HepG2 (cell line): ENCODE measurements at regions not wholly inside any gene's neighbourhood (a gene's known extent, or its start where the extent isn't known, plus 50 kb on each side); places are given as distances from the start of the nearest gene placed in this dataset.

Source experiments
- ATAC-seq: fragments of 200-7000 bp; cut with Tn5 transposase; 3 replicates; pipeline ENCODE4 v1.9.1; 2020; ENCODE audit warnings: mild to moderate bottlenecking, moderate library complexity
- BruUV-seq: library from RNA; stranded (reverse); fragments of 400-500 nt; replicated peaks from 2 replicates; lab custom pipeline; 2021; lab: Mats Ljungman, UMichigan
- CTCF ChIA-PET: fragments of 300-600 bp; formaldehyde crosslinking; extraction: SDS; loops from one replicate; lab custom pipeline; 2021; ENCODE audit warnings: low total read pairs, inconsistent platforms, low intra/inter-chr PET ratio; lab: Yijun Ruan, JAX
- POLR2A ChIA-PET: fragments of 350-600 bp; sonication (Branson Sonifier 250); formaldehyde crosslinking; loops from one replicate; lab custom pipeline; 2020; ENCODE audit warnings: antibody characterized with exemption, inconsistent platforms; lab: Yijun Ruan, JAX
- DNase-seq: peaks from one replicate; pipeline ENCODE4 v3.0.0-alpha.2; 2015; ENCODE audit warnings: low spot score
- FAIRE-seq: peaks from 3 replicates; lab custom pipeline; 2011; peaks lifted over from hg19 to GRCh38; lab: Jason Lieb, UNC
- H2AFZ ChIP-seq: one replicate; pipeline ENCODE4 v1.6.1; 2011; ENCODE audit warnings: low read length, inconsistent platforms
- H3K27ac ChIP-seq: fragments of 300-600 bp; 3 replicates; pipeline ENCODE4 v1.8.0; 2011; ENCODE audit warnings: mixed run types, mild to moderate bottlenecking, mixed read lengths, low read length, inconsistent platforms; ENCODE audit not compliant: insufficient read depth; ENCODE audit errors: extremely low read length
- H3K27me3 ChIP-seq, 2 experiments: fragments of 200-600 bp in 1 of 2; 2 replicates in 1 of 2; 3 replicates in 1 of 2; pipeline versions ENCODE4 v1.6.0 to v1.8.0; 2011; ENCODE audit warnings: low read length in 2 of 2, mild to moderate bottlenecking in 2 of 2, moderate library complexity in 2 of 2, inconsistent platforms in 1 of 2; ENCODE audit not compliant: insufficient read depth in 2 of 2, control insufficient read depth in 1 of 2
- H3K36me3 ChIP-seq, 2 experiments: fragments of 200-600 bp in 1 of 2; replicated peaks in 1 of 2; 2 replicates in 1 of 2; 3 replicates in 1 of 2; pipeline versions ENCODE4 v1.5.1 to v1.8.0; 2011; ENCODE audit warnings: low read length in 2 of 2, inconsistent platforms in 1 of 2; ENCODE audit not compliant: insufficient read depth in 2 of 2, control insufficient read depth in 1 of 2
- H3K4me1 ChIP-seq: 2 replicates; pipeline ENCODE4 v1.5.1; 2012; ENCODE audit warnings: low read length, inconsistent platforms; ENCODE audit not compliant: insufficient read depth
- H3K4me2 ChIP-seq: 2 replicates; pipeline ENCODE4 v1.6.0; 2011; ENCODE audit warnings: low read depth, low read length, inconsistent platforms
- H3K4me3 ChIP-seq, 3 experiments: fragments of 200-600 bp in 1 of 3; sonication (generic), shearing (Covaris generic) in 1 of 3; replicated peaks in 1 of 3; 2 replicates each; pipeline ENCODE4 v1.5.1; 2011 to 2016; ENCODE audit warnings: low read length in 3 of 3, inconsistent platforms in 2 of 3, low read depth in 2 of 3, mild to moderate bottlenecking in 2 of 3, control low read depth in 1 of 3, mixed read lengths in 1 of 3; ENCODE audit not compliant: insufficient read depth in 1 of 3
- H3K79me2 ChIP-seq: one replicate; pipeline ENCODE4 v1.6.1; 2011; ENCODE audit warnings: low read length, inconsistent platforms; ENCODE audit not compliant: insufficient read depth
- H3K9ac ChIP-seq: 2 replicates; pipeline ENCODE4 v1.6.0; 2011; ENCODE audit warnings: mild to moderate bottlenecking, low read depth, low read length, inconsistent platforms; ENCODE audit not compliant: insufficient read depth
- H3K9me3 ChIP-seq: 2 replicates; pipeline ENCODE4 v1.5.1; 2012; ENCODE audit warnings: mild to moderate bottlenecking, low read length
- H4K20me1 ChIP-seq: 2 replicates; pipeline ENCODE4 v1.6.0; 2011; ENCODE audit warnings: inconsistent platforms, mild to moderate bottlenecking, low read length, moderate library complexity; ENCODE audit not compliant: insufficient read depth
- ARNT ChIP-seq: fragments of 450-650 bp; IDR thresholded peaks from 2 replicates; pipeline ENCODE4 v1.6.1; 2017
- EED ChIP-seq: sonication (generic); formaldehyde crosslinking; IDR thresholded peaks from 2 replicates; pipeline ENCODE4 v1.5.0; 2020; ENCODE audit warnings: mild to moderate bottlenecking, missing genetic modification reagents
- GPN1 ChIP-seq: sonication (generic); formaldehyde crosslinking; IDR thresholded peaks from 2 replicates; pipeline ENCODE4 v1.5.1; 2020; ENCODE audit warnings: missing genetic modification reagents, borderline replicate concordance
- HOXA7 ChIP-seq: sonication (generic); formaldehyde crosslinking; IDR thresholded peaks from 2 replicates; pipeline ENCODE4 v1.8.1; 2022; ENCODE audit warnings: mild to moderate bottlenecking, missing genetic modification reagents, moderate library complexity
- IRF9 ChIP-seq: sonication (generic); formaldehyde crosslinking; IDR thresholded peaks from 2 replicates; pipeline ENCODE4 v1.8.0; 2022; ENCODE audit warnings: missing genetic modification reagents, mild to moderate bottlenecking, borderline replicate concordance
- KDM6A ChIP-seq: IDR thresholded peaks from 2 replicates; pipeline ENCODE4 v1.6.1; 2016; ENCODE audit warnings: low read depth
- MXD3 ChIP-seq: IDR thresholded peaks from 2 replicates; pipeline ENCODE4 v1.6.1; 2016; ENCODE audit warnings: mild to moderate bottlenecking, missing biosample characterization, missing genetic modification reagents
- POGZ ChIP-seq: sonication (generic); formaldehyde crosslinking; IDR thresholded peaks from 2 replicates; pipeline ENCODE4 v1.4.0; 2020; ENCODE audit warnings: mild to moderate bottlenecking, missing genetic modification reagents
- RAD21 ChIP-seq: fragments of 450-650 bp; formaldehyde crosslinking; IDR thresholded peaks from 2 replicates; pipeline ENCODE4 v1.5.0; 2020; ENCODE audit warnings: mild to moderate bottlenecking
- RNF2 ChIP-seq: fragments of 450-650 bp; conservative IDR thresholded peaks from 2 replicates; pipeline ENCODE4 v1.6.1; 2016; ENCODE audit warnings: low read depth
- SPEN ChIP-seq: sonication (generic); formaldehyde crosslinking; IDR thresholded peaks from 2 replicates; pipeline ENCODE4 v1.5.1; 2020; ENCODE audit warnings: low read depth, mild to moderate bottlenecking, missing genetic modification reagents
- TMF1 ChIP-seq: sonication (generic); formaldehyde crosslinking; IDR thresholded peaks from 2 replicates; pipeline ENCODE4 v1.8.1; 2022; ENCODE audit warnings: low read depth, missing genetic modification reagents
- TOE1 ChIP-seq: sonication (generic); formaldehyde crosslinking; IDR thresholded peaks from 2 replicates; pipeline ENCODE4 v1.4.0; 2020; ENCODE audit warnings: mild to moderate bottlenecking, missing genetic modification reagents
- YY1 ChIP-seq: IDR thresholded peaks from 2 replicates; pipeline ENCODE4 v1.6.1; 2011; ENCODE audit warnings: low read length, low read depth, moderate library complexity, mild to moderate bottlenecking; ENCODE audit not compliant: insufficient read depth, insufficient replicate concordance
- ZBTB20 ChIP-seq: sonication (generic); formaldehyde crosslinking; IDR thresholded peaks from 2 replicates; pipeline ENCODE4 v1.8.1; 2023; ENCODE audit warnings: missing genetic modification reagents, low read depth, mild to moderate bottlenecking, borderline replicate concordance
- ZMYM2 ChIP-seq: sonication (generic); formaldehyde crosslinking; IDR thresholded peaks from 2 replicates; pipeline ENCODE4 v1.8.0; 2022; ENCODE audit warnings: mild to moderate bottlenecking, missing genetic modification reagents
- ZNF124 ChIP-seq: sonication (generic); formaldehyde crosslinking; IDR thresholded peaks from 2 replicates; pipeline ENCODE4 v1.4.0; 2020; ENCODE audit warnings: missing genetic modification reagents
- ZNF280B ChIP-seq: sonication (generic); formaldehyde crosslinking; IDR thresholded peaks from 2 replicates; pipeline ENCODE4 v1.5.0; 2020; ENCODE audit warnings: missing genetic modification reagents, mild to moderate bottlenecking, borderline replicate concordance
- ZNF3 ChIP-seq: IDR thresholded peaks from 2 replicates; pipeline ENCODE4 v1.7.0; 2017; ENCODE audit warnings: inconsistent platforms
- WGBS: methylation state at CpG from one replicate; pipeline ENCODE4 v1.1.6; 2017; ENCODE audit warnings: low lambda C conversion rate; 5-methylcytosine and 5-hydroxymethylcytosine counted together
- in situ Hi-C: cut with HindIII; loops from 2 replicates; pipeline ENCODE4 v1.10.0; 2017; ENCODE audit warnings: low pct_unique_long_range_greater_than_20kb; ENCODE audit not compliant: extremely low pct_ligation_motif_present
- intact Hi-C: fragments of 100-400 bp; cut with micrococcal nuclease; formaldehyde crosslinking; loops from one replicate; pipeline ENCODE4 v1.10.0; 2022; ENCODE audit not compliant: unreplicated experiment

- no peak for TF ChIP-seq IRF9 (CRISPR knock-in tag)
- TF ChIP-seq ZNF124 (CRISPR knock-in tag) = no peak
- no peak for TF ChIP-seq SPEN (CRISPR knock-in tag)
- no peak for TF ChIP-seq ZMYM2 (CRISPR knock-in tag)
- no peak for TF ChIP-seq ZNF3 (CRISPR knock-in tag)
Measured at GRCh38 chr3:66889750-66890494, 108.2 kb upstream of the KBTBD8 start (continued).

GRCh38 chr3:66898155-66898554 is 100.0 kb upstream of the KBTBD8 start:
- ATAC-seq = no peak
- DNase-seq = no peak
- POLR2A ChIA-PET = no interaction called here
- Histone ChIP-seq H3K36me3 (no peaks in the 10 kb centered on the region), H3K4me1 (no peaks in the 10 kb centered on the region), H3K9ac (no peak overlapping the region), H2AFZ (no peak overlapping the region), H4K20me1 (no peaks in the 10 kb centered on the region), H3K9me3 (peaks cover 11% of the 10 kb centered on the region), H3K27me3 (no peaks in the 10 kb centered on the region), H3K79me2 (no peaks in the 10 kb centered on the region), H3K4me2 (no peak overlapping the region), H3K4me3 (no peak overlapping the region), H3K27ac (no peak overlapping the region)
- intact Hi-C loops (no loop called here), in situ Hi-C loops (no loop called here)
- no TSS peak for BruUV-seq
- TF ChIP-seq EED (CRISPR knock-in tag) = no peak
- no peak for TF ChIP-seq KDM6A (CRISPR knock-in tag)
- no peak for TF ChIP-seq HOXA7 (CRISPR knock-in tag)
- TF ChIP-seq MXD3 (CRISPR knock-in tag) = no peak
- TF ChIP-seq ARNT = no peak
- TF ChIP-seq POGZ (CRISPR knock-in tag) = no peak
- TF ChIP-seq RAD21 (CRISPR knock-in tag) = no peak
- no peak for TF ChIP-seq GPN1 (CRISPR knock-in tag)
- TF ChIP-seq TMF1 (CRISPR knock-in tag) = no peak
- TF ChIP-seq ZNF280B = no peak
- no peak for TF ChIP-seq TOE1 (CRISPR knock-in tag)
- TF ChIP-seq YY1 = no peak
- TF ChIP-seq RNF2 = no peak
- no peak for TF ChIP-seq ZBTB20 (CRISPR knock-in tag)
- CTCF ChIA-PET = no interaction called here
- no peak for FAIRE-seq
- 31% methylated on average over 6 of the region's 6 CpGs for WGBS
